ENCODE measurements at regions not wholly inside any gene's neighbourhood (a gene's known extent, or its start where the extent isn't known, plus 50 kb on each side); places are given as distances from the start of the nearest gene placed in this dataset.

DNA sequence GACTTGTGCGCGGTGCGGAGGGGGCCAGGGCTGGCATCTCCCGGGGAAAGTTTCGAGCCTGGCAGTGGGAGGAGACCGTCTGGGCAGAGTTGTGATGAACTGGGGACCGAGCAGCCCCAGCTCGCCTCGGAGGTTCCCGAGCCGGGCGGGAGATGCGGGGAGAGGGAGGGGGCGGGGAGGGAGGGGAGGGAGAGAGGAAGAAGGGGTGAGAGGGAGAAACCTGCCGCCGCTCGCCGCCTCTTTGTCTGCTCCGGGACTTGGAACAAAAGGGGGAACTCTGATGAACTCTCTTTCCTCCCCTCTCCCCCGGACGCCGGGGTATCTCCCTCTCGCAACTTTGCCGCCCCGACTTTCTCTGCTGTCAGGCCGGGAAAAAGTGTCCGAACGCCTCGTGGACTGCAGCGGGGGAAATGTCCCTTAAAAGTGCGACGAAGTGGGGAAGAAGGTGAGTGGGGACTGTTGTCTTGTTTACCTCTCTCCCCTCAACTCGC lies 72.7 kb downstream of the SOX4 start:
- BruUV-seq (replicated peaks): no TSS peak

DNA sequence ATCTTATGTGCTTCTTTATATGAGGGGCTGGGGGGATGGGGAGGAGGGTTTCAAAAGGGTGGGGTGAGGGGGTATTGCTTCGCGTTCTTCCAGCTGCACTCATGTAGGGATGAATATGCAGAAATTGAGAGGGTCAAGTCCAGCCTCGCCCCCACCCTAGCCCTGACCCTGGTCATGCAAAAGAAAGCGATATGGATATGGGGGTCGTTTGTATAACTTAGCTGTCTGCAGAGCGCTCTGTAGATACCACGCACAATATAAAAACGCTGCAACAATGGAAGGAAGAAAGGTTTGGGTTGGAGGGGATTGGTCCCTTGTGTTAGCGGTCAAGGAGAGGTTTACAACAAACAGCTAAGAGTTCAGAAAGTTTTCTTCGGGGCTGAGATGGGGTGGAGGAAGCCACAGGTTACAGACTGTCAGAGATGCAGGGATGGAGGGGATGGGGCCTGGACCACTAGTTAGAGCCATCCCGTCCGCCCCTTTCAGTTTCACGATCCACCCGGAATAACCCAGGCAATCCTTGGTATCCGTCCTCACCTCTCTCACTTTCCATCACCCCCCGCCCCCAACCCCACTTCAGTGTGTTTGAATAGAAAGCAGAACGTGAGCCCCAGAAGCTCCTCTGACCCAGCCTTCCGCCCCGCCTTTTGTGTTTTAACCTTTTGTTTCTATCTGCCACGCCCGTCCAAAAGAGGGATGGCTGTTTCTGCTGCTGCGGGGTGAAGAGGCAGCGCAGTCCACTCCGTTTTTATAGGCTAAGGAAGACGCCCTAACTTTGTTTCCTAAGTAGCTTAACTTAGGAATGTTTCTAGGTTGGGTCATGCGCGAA lies 73.5 kb downstream of the SOX4 start:
- H3K4me3 Mint-ChIP-seq (ENCODE audit: low read depth, unreplicated experiment): no peak overlapping the region
- peaks cover 16% of the 10 kb centered on the region for H3K4me1 Mint-ChIP-seq (ENCODE audit: low read depth, unreplicated experiment)
- H3K27me3 Mint-ChIP-seq (ENCODE audit: unreplicated experiment): peaks cover 54% of the 10 kb centered on the region
- no peak overlapping the region for H3K27ac Mint-ChIP-seq (ENCODE audit: unreplicated experiment)
- TF ChIP-seq, protein P1, sequence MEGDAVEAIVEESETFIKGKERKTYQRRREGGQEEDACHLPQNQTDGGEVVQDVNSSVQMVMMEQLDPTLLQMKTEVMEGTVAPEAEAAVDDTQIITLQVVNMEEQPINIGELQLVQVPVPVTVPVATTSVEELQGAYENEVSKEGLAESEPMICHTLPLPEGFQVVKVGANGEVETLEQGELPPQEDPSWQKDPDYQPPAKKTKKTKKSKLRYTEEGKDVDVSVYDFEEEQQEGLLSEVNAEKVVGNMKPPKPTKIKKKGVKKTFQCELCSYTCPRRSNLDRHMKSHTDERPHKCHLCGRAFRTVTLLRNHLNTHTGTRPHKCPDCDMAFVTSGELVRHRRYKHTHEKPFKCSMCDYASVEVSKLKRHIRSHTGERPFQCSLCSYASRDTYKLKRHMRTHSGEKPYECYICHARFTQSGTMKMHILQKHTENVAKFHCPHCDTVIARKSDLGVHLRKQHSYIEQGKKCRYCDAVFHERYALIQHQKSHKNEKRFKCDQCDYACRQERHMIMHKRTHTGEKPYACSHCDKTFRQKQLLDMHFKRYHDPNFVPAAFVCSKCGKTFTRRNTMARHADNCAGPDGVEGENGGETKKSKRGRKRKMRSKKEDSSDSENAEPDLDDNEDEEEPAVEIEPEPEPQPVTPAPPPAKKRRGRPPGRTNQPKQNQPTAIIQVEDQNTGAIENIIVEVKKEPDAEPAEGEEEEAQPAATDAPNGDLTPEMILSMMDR (IDR thresholded peaks at IDR 0.05; ENCODE audit: unreplicated experiment): no peak
- no peaks in the 10 kb centered on the region for H3K9me3 Mint-ChIP-seq (ENCODE audit: low read depth, unreplicated experiment)
- CTCF ChIA-PET: interaction anchor here (0.5 to 0.6 kb wide), 2 partner anchors 74 to 78 kb away, joined by 3 to 6 read pairs; no protein-coding TSS in a partner anchor
- no peak for DNase-seq
- H3K36me3 Mint-ChIP-seq (ENCODE audit: insufficient read depth, unreplicated experiment): peaks cover 26% of the 10 kb centered on the region
- intact Hi-C loops (cut with micrococcal nuclease; ENCODE audit: unreplicated experiment): no loop called here
- no TSS peak for BruUV-seq (replicated peaks)

More for the DNA sequence above, 72.7 kb downstream of the SOX4 start:
- Mint-ChIP-seq H3K27me3 (ENCODE audit: unreplicated experiment) (peaks cover 55% of the 10 kb centered on the region), H3K36me3 (ENCODE audit: insufficient read depth, unreplicated experiment) (peaks cover 26% of the 10 kb centered on the region), H3K4me3 (ENCODE audit: low read depth, unreplicated experiment) (no peak overlapping the region), H3K27ac (ENCODE audit: unreplicated experiment) (no peak overlapping the region), H3K4me1 (ENCODE audit: low read depth, unreplicated experiment) (peaks cover 16% of the 10 kb centered on the region), H3K9me3 (ENCODE audit: low read depth, unreplicated experiment) (no peaks in the 10 kb centered on the region)
- DNase-seq: no peak
- CTCF ChIA-PET: no interaction called here
- intact Hi-C loops (cut with micrococcal nuclease; ENCODE audit: unreplicated experiment): no loop called here
- TF ChIP-seq, protein P1 (IDR thresholded peaks at IDR 0.05; ENCODE audit: unreplicated experiment): no peak

DNA sequence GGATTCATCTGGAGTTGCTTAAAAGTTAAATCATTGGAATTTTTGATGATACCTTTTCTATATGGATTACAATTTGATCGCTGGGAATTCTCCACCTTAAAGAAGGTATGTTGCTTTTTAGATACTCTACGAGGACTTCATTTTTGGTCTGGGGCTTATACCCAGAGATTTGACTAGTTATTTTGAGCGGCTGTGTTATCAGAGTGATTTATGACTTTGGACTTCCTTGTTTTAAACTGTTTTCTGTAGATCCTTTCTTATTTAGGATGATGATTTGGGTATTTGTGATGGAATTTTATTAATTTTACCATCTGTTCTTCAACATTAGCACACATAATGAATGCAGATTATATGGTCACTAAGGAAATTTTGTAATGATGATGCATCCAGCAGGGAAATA lies 75.2 kb downstream of the SOX4 start:
- no TSS peak for BruUV-seq (replicated peaks)
- TF ChIP-seq, protein P1 (IDR thresholded peaks at IDR 0.05; ENCODE audit: unreplicated experiment): no peak
- Mint-ChIP-seq H3K4me3 (ENCODE audit: low read depth, unreplicated experiment) (no peak overlapping the region), H3K27ac (ENCODE audit: unreplicated experiment) (no peak overlapping the region), H3K9me3 (ENCODE audit: low read depth, unreplicated experiment) (no peaks in the 10 kb centered on the region), H3K4me1 (ENCODE audit: low read depth, unreplicated experiment) (peaks cover 9% of the 10 kb centered on the region), H3K27me3 (ENCODE audit: unreplicated experiment) (peaks cover 36% of the 10 kb centered on the region), H3K36me3 (ENCODE audit: insufficient read depth, unreplicated experiment) (peaks cover 20% of the 10 kb centered on the region)
- CTCF ChIA-PET: no interaction called here
- intact Hi-C loops (cut with micrococcal nuclease; ENCODE audit: unreplicated experiment): no loop called here
- DNase-seq: no peak

DNA sequence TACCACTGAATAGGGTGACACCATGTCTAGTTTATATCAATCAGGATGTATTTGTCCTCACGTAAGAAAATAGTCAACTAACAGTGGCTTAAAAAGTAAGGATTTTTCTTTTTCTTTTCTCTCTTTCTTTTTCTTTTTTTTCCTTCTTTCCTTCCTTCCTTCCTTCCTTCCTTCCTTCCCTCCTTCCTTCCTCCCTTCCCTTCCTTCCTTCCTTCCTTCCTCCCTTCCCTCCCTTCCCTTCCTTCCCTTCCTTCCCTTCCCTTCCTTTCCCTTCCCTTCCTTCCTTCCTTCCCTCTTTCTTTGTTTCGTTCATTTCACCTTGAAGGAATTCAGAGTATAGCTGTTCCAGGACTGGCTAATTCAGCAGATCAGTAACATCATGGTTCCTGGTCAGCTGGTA lies 83.2 kb downstream of the SOX4 start:
- TF ChIP-seq, protein P1 (IDR thresholded peaks at IDR 0.05; ENCODE audit: unreplicated experiment): no peak
- no TSS peak for BruUV-seq (replicated peaks)
- no peaks in the 10 kb centered on the region for H3K27me3 Mint-ChIP-seq (ENCODE audit: unreplicated experiment)
- no peak overlapping the region for H3K27ac Mint-ChIP-seq (ENCODE audit: unreplicated experiment)
- peaks cover 2% of the 10 kb centered on the region for H3K9me3 Mint-ChIP-seq (ENCODE audit: low read depth, unreplicated experiment)
- H3K4me3 Mint-ChIP-seq (ENCODE audit: low read depth, unreplicated experiment): no peak overlapping the region
- peaks cover 16% of the 10 kb centered on the region for H3K4me1 Mint-ChIP-seq (ENCODE audit: low read depth, unreplicated experiment)
- no peak for DNase-seq
- CTCF ChIA-PET: interaction anchor here (1.0 kb wide), 1 partner anchor 130 kb away, joined by 7 read pairs; no protein-coding TSS in a partner anchor
- intact Hi-C loops (cut with micrococcal nuclease; ENCODE audit: unreplicated experiment): no loop called here
- H3K36me3 Mint-ChIP-seq (ENCODE audit: insufficient read depth, unreplicated experiment): no peaks in the 10 kb centered on the region

All from Calu3 (cell line).